ENCODE measurements at regions not wholly inside any gene's neighbourhood (a gene's known extent, or its start where the extent isn't known, plus 50 kb on each side); places are given as distances from the start of the nearest gene placed in this dataset.

DNA sequence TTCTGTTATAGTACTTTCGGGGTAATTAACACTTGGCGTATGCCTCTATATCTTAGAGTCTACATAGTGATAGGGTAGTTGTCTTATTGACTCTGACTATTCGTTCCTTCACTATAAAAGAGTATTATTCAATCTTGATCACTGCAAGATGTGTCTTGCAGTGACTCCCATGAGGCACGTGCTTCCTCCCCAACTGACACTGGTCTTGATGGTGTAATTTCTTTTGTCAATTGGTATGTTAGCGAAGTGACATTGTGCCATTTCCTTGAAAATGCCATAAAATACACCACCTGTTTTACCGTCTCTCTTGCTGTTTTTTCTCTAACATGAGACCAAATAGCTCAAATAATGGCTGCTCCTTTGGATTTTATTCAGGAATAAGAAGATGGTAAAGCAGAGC is 1314.1 kb upstream of the CDH6 start:
- TF ChIP-seq, protein P1, sequence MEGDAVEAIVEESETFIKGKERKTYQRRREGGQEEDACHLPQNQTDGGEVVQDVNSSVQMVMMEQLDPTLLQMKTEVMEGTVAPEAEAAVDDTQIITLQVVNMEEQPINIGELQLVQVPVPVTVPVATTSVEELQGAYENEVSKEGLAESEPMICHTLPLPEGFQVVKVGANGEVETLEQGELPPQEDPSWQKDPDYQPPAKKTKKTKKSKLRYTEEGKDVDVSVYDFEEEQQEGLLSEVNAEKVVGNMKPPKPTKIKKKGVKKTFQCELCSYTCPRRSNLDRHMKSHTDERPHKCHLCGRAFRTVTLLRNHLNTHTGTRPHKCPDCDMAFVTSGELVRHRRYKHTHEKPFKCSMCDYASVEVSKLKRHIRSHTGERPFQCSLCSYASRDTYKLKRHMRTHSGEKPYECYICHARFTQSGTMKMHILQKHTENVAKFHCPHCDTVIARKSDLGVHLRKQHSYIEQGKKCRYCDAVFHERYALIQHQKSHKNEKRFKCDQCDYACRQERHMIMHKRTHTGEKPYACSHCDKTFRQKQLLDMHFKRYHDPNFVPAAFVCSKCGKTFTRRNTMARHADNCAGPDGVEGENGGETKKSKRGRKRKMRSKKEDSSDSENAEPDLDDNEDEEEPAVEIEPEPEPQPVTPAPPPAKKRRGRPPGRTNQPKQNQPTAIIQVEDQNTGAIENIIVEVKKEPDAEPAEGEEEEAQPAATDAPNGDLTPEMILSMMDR (IDR thresholded peaks at IDR 0.05), result no peak
- TF ChIP-seq POLR2AphosphoS5 (IDR thresholded peaks at IDR 0.05; ENCODE audit: insufficient read depth in 1 of 2, low read depth in 1 of 2) (no peak), POLR2A (IDR thresholded peaks at IDR 0.05) (no peak)
